Fibroblast of villous mesenchyme (primary cell): ENCODE measurements at regions not wholly inside any gene's neighbourhood (a gene's known extent, or its start where the extent isn't known, plus 50 kb on each side); places are given as distances from the start of the nearest gene placed in this dataset.

Experiments
- DNase-seq: peaks from one replicate; pipeline ENCODE4 v3.0.0-alpha.2; 2010; ENCODE audit warnings: low read depth
- H3K4me3 ChIP-seq: 2 replicates; pipeline ENCODE4 v1.5.1; 2011; ENCODE audit warnings: low read depth, mild to moderate bottlenecking, low read length
- TF ChIP-seq, protein P1 (sequence below): IDR thresholded peaks from 2 replicates; pipeline ENCODE4 v1.5.1; 2012; ENCODE audit warnings: low read depth, mild to moderate bottlenecking, low read length; ENCODE audit not compliant: insufficient read depth

DNA sequence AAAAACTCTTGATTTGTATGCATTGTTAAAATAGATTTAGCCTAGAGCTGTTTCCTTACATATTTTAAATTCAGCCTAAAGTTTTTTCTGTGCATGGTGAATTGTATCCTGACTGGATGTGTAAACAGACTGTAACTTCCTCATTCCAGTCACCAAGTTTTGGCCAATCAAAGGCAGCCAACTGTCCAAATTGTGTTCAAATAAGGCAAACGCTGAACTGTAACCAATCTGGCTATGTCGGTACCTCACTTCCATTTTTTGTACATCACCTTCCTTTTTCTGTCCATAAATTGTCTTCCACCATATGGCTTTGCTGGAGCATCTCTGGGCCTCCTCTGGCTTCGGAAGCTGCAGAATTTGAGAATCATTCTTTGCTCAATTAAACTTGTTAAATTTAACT, 1921.9 kb upstream of the SEL1L start:
- TF ChIP-seq, protein P1, sequence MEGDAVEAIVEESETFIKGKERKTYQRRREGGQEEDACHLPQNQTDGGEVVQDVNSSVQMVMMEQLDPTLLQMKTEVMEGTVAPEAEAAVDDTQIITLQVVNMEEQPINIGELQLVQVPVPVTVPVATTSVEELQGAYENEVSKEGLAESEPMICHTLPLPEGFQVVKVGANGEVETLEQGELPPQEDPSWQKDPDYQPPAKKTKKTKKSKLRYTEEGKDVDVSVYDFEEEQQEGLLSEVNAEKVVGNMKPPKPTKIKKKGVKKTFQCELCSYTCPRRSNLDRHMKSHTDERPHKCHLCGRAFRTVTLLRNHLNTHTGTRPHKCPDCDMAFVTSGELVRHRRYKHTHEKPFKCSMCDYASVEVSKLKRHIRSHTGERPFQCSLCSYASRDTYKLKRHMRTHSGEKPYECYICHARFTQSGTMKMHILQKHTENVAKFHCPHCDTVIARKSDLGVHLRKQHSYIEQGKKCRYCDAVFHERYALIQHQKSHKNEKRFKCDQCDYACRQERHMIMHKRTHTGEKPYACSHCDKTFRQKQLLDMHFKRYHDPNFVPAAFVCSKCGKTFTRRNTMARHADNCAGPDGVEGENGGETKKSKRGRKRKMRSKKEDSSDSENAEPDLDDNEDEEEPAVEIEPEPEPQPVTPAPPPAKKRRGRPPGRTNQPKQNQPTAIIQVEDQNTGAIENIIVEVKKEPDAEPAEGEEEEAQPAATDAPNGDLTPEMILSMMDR = no peak
- no peak overlapping the region for H3K4me3 ChIP-seq
- DNase-seq = no peak

DNA sequence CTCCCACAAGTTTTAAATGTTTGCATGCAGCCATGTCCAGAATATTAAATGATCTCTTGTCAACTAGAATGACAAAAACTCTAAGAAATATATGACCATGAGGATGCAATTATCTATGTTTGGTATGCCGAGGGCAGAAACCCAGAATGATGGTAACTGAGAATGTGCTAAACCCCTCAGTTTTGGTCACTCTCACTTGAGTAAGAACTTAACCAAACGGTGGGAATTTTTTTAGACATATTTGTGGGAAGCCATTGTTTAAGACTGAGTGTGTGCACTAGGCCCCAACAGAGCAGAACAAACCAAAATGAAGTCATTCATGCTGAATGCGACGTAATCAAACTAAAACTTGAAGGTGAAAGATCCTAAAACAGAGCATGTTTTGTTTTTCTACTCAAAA, 1927.9 kb upstream of the SEL1L start:
- DNase-seq = no peak
- H3K4me3 ChIP-seq = no peak overlapping the region
- TF ChIP-seq, protein P1 = no peak

DNA sequence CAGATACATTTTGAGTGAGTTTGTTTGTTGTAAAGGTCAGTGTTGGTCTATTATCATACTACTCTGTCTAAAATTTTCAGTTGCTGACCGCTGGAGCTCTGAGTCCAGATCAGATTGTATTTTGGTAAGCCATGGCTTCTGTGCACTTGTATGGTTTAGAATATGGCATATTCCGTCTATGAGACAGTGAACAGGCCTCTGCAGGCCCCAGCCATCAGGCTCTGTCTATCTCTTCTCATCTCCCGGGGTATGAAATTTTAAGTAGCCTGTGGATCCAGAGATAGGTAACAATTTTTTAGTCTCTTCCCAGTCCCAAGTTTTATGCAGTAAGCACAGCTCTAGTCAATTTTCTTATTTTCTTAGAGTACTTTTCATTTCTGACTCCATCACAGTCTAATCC, 1929.1 kb upstream of the SEL1L start:
- H3K4me3 ChIP-seq = no peak overlapping the region
- DNase-seq = no peak
- TF ChIP-seq, protein P1 = no peak

DNA sequence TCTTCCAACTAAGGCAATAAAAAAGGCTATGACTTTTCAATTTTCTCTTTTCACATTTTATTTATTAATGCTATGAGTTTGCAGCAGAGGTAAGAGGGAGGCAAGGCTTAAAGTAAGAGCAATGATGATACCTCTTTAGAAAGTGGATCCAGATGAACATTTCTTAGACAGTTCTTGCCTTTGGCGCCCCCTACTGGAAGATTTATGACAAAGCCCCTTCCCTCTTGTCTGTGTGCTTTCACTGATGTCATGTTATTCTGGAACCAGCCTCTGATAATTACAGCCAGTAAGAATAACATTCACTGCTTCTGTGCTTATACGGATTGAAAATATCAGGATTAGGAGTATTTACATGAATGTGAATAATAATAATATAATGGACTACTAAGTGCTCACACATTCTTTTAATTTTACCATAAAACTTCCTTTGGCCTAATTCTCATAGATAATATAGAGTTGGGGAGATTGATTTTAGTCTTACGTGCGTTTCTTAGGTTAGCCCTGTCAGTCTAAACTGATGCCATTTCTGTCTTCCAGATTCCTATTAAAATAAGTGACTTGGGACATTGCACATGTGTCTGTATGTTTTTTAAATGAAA, 1929.9 kb upstream of the SEL1L start:
- TF ChIP-seq, protein P1 = peak; percentile 76
- no peak overlapping the region for H3K4me3 ChIP-seq
- peak; percentile 61 for DNase-seq

DNA sequence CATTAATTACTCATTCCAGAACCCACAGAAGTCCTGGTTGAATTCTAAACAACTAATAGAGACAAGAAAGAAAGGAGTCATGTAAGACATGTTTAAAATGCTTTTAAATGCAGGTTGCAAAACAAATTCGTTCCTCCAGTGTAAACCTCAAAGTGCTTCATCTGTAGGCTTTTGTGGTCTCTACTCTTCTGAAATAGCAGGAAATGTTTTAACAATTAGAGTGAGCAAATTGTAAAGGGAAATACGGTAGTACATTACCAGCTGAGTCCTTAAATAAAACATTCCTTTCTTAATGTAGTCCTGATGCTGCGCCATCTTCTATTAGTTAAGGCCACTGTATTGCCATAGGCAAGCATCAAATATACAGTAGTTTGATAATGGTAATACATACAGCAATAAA, 1934.2 kb upstream of the SEL1L start:
- H3K4me3 ChIP-seq = no peak overlapping the region
- DNase-seq = peak; percentile 7
- TF ChIP-seq, protein P1 = no peak

DNA sequence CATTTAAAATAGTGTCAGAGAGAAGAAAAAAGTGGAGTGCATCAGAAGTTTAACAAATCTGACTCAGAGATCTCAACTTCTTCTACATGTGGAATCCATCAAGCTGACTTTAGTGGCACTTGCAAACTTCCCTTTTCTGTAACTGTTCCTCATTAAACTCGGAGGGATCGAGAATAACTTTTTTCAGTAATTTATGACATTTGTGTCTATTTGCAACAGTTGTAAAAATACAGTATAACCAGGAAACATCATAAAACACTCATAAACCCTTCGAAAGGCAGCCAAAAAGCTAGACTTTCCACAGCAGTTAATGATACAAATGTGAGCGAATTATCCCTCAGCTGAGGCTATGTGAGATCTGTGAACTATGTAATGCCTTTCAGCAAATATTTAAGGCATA, 1936.8 kb upstream of the SEL1L start:
- DNase-seq = peak; percentile 70
- no peak overlapping the region for H3K4me3 ChIP-seq
- TF ChIP-seq, protein P1 = no peak
